WTC11 (cell line): ENCODE measurements at regions not wholly inside any gene's neighbourhood (a gene's known extent, or its start where the extent isn't known, plus 50 kb on each side); places are given as distances from the start of the nearest gene placed in this dataset.

Experiments
- ATAC-seq: fragments of 200-7000 bp; cut with Tn5 transposase; 2 replicates; pipeline ENCODE4 v1.10.0; 2021; ENCODE audit warnings: mild to moderate bottlenecking, moderate library complexity
- CTCF ChIA-PET: fragments of 300-600 bp; sonication (Branson Sonifier 250); formaldehyde crosslinking; loops from one replicate; lab custom pipeline; 2021; ENCODE audit warnings: antibody characterized with exemption; lab: Charles Lee
- POLR2A ChIA-PET: fragments of 350-600 bp; sonication (Branson Sonifier 250); formaldehyde crosslinking; loops from one replicate; lab custom pipeline; 2021; ENCODE audit warnings: antibody characterized with exemption; lab: Charles Lee
- DNase-seq: peaks from one replicate; pipeline ENCODE4 v3.0.0; 2021; ENCODE audit warnings: low spot score
- H3K27ac Mint-ChIP-seq: 2 replicates; pipeline ENCODE4 v1.8.0; 2021; ENCODE audit warnings: mixed read lengths
- H3K27me3 Mint-ChIP-seq: 2 replicates; pipeline ENCODE4 v1.8.0; 2021; ENCODE audit warnings: low read depth, mild to moderate bottlenecking, moderate library complexity, mixed read lengths
- H3K36me3 Mint-ChIP-seq: 2 replicates; pipeline ENCODE4 v1.8.0; 2021; ENCODE audit warnings: mixed read lengths
- H3K4me1 Mint-ChIP-seq: 2 replicates; pipeline ENCODE4 v1.8.0; 2022; ENCODE audit warnings: mixed read lengths
- H3K4me3 Mint-ChIP-seq: 2 replicates; pipeline ENCODE4 v1.8.0; 2021; ENCODE audit warnings: mild to moderate bottlenecking, moderate library complexity, mixed read lengths
- H3K9me3 Mint-ChIP-seq: 2 replicates; pipeline ENCODE4 v1.8.0; 2021; ENCODE audit warnings: mixed read lengths
- FOXJ3 ChIP-seq: sonication (generic); formaldehyde crosslinking; IDR thresholded peaks from 2 replicates; pipeline ENCODE4 v1.9.0; 2021; ENCODE audit warnings: missing genetic modification reagents, mild to moderate bottlenecking, borderline replicate concordance
- GABPB1 ChIP-seq: sonication (generic); formaldehyde crosslinking; IDR thresholded peaks from 2 replicates; pipeline ENCODE4 v1.8.1; 2023; ENCODE audit warnings: mild to moderate bottlenecking, missing genetic modification reagents
- JUN ChIP-seq: sonication (generic); formaldehyde crosslinking; IDR thresholded peaks from 2 replicates; pipeline ENCODE4 v1.8.0; 2023; ENCODE audit warnings: mild to moderate bottlenecking, missing genetic modification reagents
- NR1H2 ChIP-seq: sonication (generic); formaldehyde crosslinking; IDR thresholded peaks from 2 replicates; pipeline ENCODE4 v1.9.0; 2021; ENCODE audit warnings: mild to moderate bottlenecking, moderate library complexity, missing genetic modification reagents
- RELA ChIP-seq: sonication (generic); formaldehyde crosslinking; IDR thresholded peaks from 2 replicates; pipeline ENCODE4 v1.8.1; 2022; ENCODE audit warnings: missing genetic modification reagents, mild to moderate bottlenecking, borderline replicate concordance
- SMAD3 ChIP-seq: sonication (generic); formaldehyde crosslinking; IDR thresholded peaks from 2 replicates; pipeline ENCODE4 v1.8.0; 2022; ENCODE audit warnings: missing genetic modification reagents, mild to moderate bottlenecking, borderline replicate concordance
- SP1 ChIP-seq: sonication (generic); formaldehyde crosslinking; conservative IDR thresholded peaks from 2 replicates; pipeline ENCODE4 v1.8.1; 2022; ENCODE audit warnings: missing genetic modification reagents
- TEAD4 ChIP-seq: sonication (generic); formaldehyde crosslinking; IDR thresholded peaks from 2 replicates; pipeline ENCODE4 v1.8.0; 2022; ENCODE audit warnings: mild to moderate bottlenecking, missing genetic modification reagents
- ZNF121 ChIP-seq: sonication (generic); formaldehyde crosslinking; IDR thresholded peaks from 2 replicates; pipeline ENCODE4 v1.8.0; 2023; ENCODE audit warnings: missing genetic modification reagents
- ZNF219 ChIP-seq: sonication (generic); formaldehyde crosslinking; IDR thresholded peaks from 2 replicates; pipeline ENCODE4 v1.8.0; 2023; ENCODE audit warnings: missing genetic modification reagents, mild to moderate bottlenecking, borderline replicate concordance
- ZNF232 ChIP-seq: sonication (generic); formaldehyde crosslinking; IDR thresholded peaks from 2 replicates; pipeline ENCODE4 v1.8.0; 2022; ENCODE audit warnings: mild to moderate bottlenecking, missing genetic modification reagents
- TF ChIP-seq, protein P1 (sequence below): sonication (generic); formaldehyde crosslinking; IDR thresholded peaks from 2 replicates; pipeline ENCODE4 v1.8.1; 2023; ENCODE audit warnings: mild to moderate bottlenecking, missing genetic modification reagents, borderline replicate concordance
- TF ChIP-seq, protein P2 (sequence below): sonication (generic); formaldehyde crosslinking; IDR thresholded peaks from 2 replicates; pipeline ENCODE4 v1.8.0; 2023; ENCODE audit warnings: missing genetic modification reagents, mild to moderate bottlenecking, borderline replicate concordance
- TF ChIP-seq, protein P3 (sequence below): sonication (generic); formaldehyde crosslinking; IDR thresholded peaks from 2 replicates; pipeline ENCODE4 v1.8.1; 2023; ENCODE audit warnings: mild to moderate bottlenecking, missing genetic modification reagents, moderate library complexity
- TF ChIP-seq, protein P4 (sequence below): sonication (generic); formaldehyde crosslinking; IDR thresholded peaks from 2 replicates; pipeline ENCODE4 v1.8.0; 2023; ENCODE audit warnings: mild to moderate bottlenecking, missing genetic modification reagents

DNA sequence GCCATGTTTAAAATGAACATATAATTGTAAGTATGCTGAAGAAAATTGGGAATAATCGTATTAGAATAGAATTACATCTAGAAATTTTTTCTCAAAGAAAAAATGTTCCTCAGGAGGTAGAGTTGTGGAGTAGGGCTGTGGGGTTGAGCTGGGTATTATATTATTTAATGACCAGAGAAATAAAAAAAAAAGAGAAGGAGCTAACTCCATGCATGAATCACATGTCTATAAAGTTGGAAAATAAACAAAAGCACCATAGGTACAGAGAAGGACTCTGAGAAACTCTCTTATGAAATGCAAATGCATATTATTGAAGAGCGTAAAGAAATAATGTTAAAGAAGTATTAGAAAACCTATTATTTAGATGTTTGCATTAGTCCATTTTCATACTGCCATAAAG lies 405.5 kb downstream of the EFNB2 start (continued):
- TF ChIP-seq, protein P1, sequence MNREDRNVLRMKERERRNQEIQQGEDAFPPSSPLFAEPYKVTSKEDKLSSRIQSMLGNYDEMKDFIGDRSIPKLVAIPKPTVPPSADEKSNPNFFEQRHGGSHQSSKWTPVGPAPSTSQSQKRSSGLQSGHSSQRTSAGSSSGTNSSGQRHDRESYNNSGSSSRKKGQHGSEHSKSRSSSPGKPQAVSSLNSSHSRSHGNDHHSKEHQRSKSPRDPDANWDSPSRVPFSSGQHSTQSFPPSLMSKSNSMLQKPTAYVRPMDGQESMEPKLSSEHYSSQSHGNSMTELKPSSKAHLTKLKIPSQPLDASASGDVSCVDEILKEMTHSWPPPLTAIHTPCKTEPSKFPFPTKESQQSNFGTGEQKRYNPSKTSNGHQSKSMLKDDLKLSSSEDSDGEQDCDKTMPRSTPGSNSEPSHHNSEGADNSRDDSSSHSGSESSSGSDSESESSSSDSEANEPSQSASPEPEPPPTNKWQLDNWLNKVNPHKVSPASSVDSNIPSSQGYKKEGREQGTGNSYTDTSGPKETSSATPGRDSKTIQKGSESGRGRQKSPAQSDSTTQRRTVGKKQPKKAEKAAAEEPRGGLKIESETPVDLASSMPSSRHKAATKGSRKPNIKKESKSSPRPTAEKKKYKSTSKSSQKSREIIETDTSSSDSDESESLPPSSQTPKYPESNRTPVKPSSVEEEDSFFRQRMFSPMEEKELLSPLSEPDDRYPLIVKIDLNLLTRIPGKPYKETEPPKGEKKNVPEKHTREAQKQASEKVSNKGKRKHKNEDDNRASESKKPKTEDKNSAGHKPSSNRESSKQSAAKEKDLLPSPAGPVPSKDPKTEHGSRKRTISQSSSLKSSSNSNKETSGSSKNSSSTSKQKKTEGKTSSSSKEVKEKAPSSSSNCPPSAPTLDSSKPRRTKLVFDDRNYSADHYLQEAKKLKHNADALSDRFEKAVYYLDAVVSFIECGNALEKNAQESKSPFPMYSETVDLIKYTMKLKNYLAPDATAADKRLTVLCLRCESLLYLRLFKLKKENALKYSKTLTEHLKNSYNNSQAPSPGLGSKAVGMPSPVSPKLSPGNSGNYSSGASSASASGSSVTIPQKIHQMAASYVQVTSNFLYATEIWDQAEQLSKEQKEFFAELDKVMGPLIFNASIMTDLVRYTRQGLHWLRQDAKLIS (CRISPR knock-in tag): no peak
- TF ChIP-seq NR1H2: no peak
- TF ChIP-seq, all 79 proteins: peak for 0

DNA sequence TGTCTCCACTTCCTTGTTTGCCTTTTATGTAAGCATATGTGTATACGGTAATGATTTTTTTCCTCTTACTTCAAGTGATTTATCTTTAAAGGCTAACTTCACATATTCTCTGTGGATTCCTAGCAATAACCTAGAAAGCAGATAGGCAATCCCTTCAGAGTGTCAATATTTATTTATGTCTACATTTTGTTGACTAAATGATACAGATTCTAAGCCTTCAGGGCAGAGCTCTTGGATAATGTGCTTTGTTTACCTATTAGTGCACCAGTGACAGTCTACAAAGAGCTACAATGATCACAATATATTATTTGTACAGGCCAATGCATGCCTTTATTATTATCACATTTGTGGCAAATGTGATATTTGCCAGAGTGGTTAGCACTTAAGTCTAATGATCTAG lies 406.2 kb downstream of the EFNB2 start:
- Mint-ChIP-seq H3K36me3 (peaks cover 45% of the 10 kb centered on the region), H3K27me3 (no peaks in the 10 kb centered on the region; the same call in 1 of the 2 replicates), H3K4me3 (no peak overlapping the region), H3K4me1 (peaks cover 5% of the 10 kb centered on the region), H3K9me3 (peaks cover 55% of the 10 kb centered on the region), H3K27ac (no peak overlapping the region)
- DNase-seq (no peak), ATAC-seq (no peak)
- POLR2A ChIA-PET: no interaction called here
- CTCF ChIA-PET: no interaction called here
- TF ChIP-seq FOXJ3 (CRISPR knock-in tag) (no peak), GABPB1 (CRISPR knock-in tag) (no peak), ZNF232 (CRISPR knock-in tag) (no peak), TEAD4 (CRISPR knock-in tag) (no peak), RELA (CRISPR knock-in tag) (no peak), JUN (CRISPR knock-in tag) (no peak), SP1 (no peak), ZNF121 (CRISPR knock-in tag) (no peak), SMAD3 (CRISPR knock-in tag) (no peak), ZNF219 (CRISPR knock-in tag) (no peak)
- TF ChIP-seq, protein P2, sequence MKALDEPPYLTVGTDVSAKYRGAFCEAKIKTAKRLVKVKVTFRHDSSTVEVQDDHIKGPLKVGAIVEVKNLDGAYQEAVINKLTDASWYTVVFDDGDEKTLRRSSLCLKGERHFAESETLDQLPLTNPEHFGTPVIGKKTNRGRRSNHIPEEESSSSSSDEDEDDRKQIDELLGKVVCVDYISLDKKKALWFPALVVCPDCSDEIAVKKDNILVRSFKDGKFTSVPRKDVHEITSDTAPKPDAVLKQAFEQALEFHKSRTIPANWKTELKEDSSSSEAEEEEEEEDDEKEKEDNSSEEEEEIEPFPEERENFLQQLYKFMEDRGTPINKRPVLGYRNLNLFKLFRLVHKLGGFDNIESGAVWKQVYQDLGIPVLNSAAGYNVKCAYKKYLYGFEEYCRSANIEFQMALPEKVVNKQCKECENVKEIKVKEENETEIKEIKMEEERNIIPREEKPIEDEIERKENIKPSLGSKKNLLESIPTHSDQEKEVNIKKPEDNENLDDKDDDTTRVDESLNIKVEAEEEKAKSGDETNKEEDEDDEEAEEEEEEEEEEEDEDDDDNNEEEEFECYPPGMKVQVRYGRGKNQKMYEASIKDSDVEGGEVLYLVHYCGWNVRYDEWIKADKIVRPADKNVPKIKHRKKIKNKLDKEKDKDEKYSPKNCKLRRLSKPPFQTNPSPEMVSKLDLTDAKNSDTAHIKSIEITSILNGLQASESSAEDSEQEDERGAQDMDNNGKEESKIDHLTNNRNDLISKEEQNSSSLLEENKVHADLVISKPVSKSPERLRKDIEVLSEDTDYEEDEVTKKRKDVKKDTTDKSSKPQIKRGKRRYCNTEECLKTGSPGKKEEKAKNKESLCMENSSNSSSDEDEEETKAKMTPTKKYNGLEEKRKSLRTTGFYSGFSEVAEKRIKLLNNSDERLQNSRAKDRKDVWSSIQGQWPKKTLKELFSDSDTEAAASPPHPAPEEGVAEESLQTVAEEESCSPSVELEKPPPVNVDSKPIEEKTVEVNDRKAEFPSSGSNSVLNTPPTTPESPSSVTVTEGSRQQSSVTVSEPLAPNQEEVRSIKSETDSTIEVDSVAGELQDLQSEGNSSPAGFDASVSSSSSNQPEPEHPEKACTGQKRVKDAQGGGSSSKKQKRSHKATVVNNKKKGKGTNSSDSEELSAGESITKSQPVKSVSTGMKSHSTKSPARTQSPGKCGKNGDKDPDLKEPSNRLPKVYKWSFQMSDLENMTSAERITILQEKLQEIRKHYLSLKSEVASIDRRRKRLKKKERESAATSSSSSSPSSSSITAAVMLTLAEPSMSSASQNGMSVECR (CRISPR knock-in tag): no peak
- TF ChIP-seq, protein P3, sequence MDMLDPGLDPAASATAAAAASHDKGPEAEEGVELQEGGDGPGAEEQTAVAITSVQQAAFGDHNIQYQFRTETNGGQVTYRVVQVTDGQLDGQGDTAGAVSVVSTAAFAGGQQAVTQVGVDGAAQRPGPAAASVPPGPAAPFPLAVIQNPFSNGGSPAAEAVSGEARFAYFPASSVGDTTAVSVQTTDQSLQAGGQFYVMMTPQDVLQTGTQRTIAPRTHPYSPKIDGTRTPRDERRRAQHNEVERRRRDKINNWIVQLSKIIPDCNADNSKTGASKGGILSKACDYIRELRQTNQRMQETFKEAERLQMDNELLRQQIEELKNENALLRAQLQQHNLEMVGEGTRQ: no peak
- TF ChIP-seq, protein P4, sequence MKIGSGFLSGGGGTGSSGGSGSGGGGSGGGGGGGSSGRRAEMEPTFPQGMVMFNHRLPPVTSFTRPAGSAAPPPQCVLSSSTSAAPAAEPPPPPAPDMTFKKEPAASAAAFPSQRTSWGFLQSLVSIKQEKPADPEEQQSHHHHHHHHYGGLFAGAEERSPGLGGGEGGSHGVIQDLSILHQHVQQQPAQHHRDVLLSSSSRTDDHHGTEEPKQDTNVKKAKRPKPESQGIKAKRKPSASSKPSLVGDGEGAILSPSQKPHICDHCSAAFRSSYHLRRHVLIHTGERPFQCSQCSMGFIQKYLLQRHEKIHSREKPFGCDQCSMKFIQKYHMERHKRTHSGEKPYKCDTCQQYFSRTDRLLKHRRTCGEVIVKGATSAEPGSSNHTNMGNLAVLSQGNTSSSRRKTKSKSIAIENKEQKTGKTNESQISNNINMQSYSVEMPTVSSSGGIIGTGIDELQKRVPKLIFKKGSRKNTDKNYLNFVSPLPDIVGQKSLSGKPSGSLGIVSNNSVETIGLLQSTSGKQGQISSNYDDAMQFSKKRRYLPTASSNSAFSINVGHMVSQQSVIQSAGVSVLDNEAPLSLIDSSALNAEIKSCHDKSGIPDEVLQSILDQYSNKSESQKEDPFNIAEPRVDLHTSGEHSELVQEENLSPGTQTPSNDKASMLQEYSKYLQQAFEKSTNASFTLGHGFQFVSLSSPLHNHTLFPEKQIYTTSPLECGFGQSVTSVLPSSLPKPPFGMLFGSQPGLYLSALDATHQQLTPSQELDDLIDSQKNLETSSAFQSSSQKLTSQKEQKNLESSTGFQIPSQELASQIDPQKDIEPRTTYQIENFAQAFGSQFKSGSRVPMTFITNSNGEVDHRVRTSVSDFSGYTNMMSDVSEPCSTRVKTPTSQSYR (CRISPR knock-in tag): no peak
